ENCODE measurements at regions not wholly inside any gene's neighbourhood (a gene's known extent, or its start where the extent isn't known, plus 50 kb on each side); places are given as distances from the start of the nearest gene placed in this dataset.
"Not testable (repeated sequence)": the region's sequence is repeated elsewhere in the genome, so short reads cannot be mapped to it uniquely, and the experiment has no call there.

DNA sequence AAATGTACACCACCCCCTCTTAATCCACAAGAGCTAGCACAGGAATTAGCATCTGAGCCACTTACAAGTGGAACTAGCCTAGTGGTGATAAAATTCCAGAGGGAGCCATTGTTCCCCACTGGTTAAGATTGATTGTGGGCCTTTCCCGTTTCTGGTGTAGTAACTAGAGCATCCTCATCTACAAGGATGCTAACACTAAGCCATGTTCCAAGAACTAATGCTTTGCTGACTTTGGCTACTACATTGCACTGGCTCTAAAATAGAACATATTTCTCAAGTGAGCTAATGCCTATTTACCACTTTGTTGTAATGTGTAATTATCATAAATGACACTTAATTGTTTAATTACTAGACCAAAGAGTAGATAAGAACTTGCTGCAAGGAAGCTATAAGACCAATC, 143.7 kb downstream of the FZD1 start:
- no peak for DNase-seq

- DNase-seq, result no peak
Observed at GRCh38 chr7:91408388-91409154, 144.3 kb downstream of the FZD1 start.

DNA sequence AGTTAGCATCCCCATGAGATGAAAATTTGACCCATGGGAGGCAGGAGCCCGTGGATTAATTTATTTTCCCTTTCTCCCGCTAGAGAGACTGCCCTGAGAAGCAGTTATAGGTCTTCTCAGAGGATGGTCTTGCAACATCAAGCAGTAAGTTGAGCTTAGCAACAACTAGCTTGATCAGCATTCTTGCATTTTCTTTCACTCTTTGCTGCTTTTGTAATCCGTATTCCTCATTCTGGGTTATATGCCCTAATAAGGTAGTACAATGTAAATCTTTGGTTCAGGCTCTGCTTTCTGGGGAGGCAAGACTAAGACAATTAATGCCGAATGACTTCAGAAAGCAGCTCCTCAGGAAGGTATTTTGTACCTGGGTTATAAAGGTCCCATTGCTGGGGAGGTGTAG, 146.8 kb downstream of the FZD1 start:
- no peak for DNase-seq

DNA sequence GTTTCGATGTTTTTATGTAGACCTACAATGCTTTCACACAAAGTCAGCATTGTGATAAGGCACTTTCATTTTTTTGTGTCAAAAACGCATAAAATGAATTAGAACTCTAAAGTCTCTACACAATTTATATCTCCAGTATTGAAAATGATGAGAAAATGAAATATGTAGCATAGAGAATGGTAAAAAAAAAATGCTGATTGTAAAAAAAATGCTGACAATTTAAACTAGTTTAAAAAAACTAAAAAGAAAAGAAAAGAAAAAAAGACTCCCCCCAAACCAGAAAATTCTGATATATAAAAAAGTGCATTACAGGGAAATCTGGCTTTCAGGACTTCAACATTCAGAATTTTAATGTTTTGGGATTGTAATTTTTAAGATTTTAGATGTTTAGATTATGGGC, 148.1 kb downstream of the FZD1 start:
- DNase-seq, result no peak

GRCh38 chr7:91414734-91415133, 150.5 kb downstream of the FZD1 start:
- no peak for DNase-seq

- DNase-seq, result no peak
Observed at GRCh38 chr7:91416155-91416865, 152.1 kb downstream of the FZD1 start.

DNA sequence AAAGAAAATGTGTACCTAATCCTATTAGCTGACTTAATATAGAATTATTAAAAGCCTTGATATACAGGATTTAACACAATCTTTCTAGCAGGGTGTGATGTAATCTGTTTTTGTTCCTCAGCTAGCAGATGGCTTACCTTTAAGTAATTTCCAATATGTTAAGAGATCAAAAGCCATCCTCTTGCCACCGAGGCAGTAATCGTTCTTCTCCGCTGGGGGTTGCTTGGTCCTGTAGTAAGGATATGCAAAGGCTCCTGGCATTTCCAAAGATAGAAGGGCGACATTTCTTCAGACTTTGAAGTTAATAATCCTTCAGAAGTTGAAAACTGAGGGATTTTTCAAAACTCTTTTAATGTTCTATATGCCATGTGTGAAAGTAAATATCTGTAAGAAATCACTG, 156.4 kb downstream of the FZD1 start:
- DNase-seq, result no peak

GRCh38 chr7:91421018-91421417, 156.8 kb downstream of the FZD1 start:
- no peak for DNase-seq

GRCh38 chr7:91424371-91424770, 160.1 kb downstream of the FZD1 start:
- no peak for DNase-seq

DNA sequence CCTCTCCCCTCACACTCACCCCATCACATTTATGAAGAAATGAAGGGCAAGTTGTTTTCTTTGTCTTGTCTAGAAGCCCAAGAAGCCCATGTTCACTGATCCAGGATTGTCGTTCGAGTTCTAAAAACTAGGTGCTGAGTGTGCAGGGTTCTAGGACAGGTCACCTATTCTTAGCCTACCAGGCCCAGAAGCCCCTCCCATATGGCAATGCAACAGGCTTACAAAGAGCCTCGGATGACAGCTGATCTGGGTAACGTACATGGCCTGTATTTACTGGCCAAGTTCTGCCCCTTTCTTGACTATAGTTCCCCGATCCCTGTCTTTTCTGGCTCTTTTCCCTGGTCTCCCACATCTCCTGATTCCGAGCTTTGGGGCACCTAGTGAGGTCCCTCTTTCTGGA, 160.9 kb downstream of the FZD1 start:
- no peak for DNase-seq

- no peak for DNase-seq
Observed at GRCh38 chr7:91427051-91427450, 162.8 kb downstream of the FZD1 start.

- DNase-seq, result no peak
Observed at GRCh38 chr7:91431601-91432000, 167.4 kb downstream of the FZD1 start.

DNA sequence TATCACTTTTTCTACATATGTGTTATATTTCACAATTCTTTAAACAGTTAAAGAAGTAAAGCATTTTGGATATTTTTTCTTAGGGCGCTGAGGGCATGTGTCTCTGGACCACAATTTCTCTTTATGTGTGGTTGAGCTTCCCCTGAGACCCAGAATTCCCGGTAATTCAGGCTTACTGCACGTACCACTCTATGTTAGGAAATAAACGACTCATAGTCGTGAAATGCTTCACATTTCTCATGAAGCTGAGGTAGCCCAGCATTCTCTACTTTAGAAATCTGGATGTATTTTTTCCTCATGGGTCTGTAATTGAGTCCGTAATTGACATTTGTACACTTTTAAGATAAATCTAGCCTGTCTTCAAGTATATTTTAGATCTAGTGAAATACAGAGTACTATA, 170.6 kb downstream of the FZD1 start:
- no peak for DNase-seq

DNA sequence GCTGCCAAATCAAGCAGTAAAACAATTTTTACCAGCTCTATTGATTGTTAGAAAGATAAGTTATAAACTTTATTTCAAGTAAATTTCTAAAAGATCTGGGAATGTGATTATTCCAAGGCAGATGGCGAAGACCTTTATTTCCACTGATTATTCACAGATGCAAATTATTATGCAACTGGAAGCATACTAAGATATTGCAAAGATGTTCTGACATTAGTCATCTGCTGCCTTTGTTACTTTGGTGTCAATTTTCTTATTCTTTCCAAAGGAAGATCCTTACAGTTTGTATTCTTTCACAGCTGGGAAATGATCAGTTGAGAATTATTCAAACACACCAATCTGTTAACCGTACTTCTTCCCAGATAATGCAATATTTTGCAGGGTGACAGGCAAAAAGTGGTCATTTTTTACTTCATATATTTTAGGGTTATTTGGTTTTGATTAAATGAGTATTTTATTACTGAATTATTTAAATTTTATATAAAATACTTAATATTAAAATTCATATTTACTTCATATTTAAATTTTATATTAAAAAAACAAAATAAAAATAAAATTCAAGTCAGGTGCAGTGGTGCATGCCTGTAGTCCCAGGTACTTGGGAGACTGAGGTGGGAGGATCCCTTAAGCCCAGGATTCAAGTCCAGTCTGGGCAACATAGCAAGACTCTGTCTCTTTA, 171.3 kb downstream of the FZD1 start:
- no peak for DNase-seq

GRCh38 chr7:91436655-91437054, 172.4 kb downstream of the FZD1 start:
- no peak for DNase-seq

- DNase-seq, result not testable (repeated sequence)
Observed at GRCh38 chr7:91440198-91440597, 176.0 kb downstream of the FZD1 start.

DNA sequence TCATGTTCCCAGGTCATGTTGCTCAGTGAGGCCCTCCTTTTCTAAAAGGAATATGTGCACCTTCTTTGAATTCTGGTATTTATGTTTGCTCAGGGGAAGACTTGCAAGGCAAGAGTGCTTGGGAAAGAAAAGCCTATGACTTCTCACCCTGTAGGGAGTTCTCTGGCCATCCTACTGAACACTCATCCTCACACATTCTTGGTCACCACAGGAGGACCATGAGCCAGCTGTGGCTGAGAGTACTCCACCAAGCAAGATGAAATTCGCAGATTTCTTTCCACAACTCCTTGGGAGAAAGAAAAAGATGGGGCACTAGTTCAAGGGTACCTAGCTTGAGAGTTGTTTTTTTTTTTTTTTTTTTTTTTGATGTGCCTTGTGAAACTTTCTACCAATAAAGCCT, 179.6 kb downstream of the FZD1 start:
- DNase-seq, result no peak

DNA sequence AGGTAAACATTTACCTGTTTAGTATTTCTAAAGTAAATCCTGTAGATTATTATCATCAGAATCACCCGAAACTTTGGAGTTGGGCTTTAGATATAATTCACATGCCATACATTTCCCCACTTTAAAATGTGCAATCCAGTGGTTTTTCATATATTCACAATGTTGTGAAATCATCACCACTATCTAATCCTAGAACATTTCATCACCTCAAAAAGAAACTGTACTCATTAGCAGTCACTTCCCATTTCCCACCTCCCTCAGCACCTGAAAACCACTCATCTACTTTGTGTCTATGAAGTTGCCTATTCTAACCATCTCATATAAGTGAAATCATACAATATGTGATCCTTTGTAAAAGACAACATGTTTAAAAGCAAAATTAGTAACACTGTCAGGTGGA, 182.6 kb downstream of the FZD1 start:
- DNase-seq, result peak; percentile 29 to 30

DNA sequence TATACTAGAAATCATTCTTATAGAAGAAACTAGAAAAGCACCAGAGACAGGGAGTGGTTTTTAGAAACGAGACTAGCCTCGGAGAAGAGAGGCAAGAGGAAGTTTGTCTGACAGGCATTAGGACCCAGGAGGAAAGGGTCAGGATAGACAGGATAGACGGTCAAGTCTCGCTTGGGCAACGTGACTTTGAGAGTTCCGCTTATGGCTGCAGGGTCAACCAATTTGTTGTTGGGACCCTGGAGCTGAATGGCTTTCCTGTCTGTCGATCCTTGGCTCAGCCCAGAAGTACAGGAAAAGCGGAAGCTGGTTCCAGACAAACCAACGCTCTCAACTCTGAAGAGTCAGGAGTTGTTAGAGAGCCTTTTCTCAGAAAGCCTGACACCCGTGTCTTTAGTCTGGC, 191.2 kb downstream of the FZD1 start:
- no peak for DNase-seq

- DNase-seq, result no peak
Observed at GRCh38 chr7:91457208-91457607, 193.0 kb downstream of the FZD1 start.

DNA sequence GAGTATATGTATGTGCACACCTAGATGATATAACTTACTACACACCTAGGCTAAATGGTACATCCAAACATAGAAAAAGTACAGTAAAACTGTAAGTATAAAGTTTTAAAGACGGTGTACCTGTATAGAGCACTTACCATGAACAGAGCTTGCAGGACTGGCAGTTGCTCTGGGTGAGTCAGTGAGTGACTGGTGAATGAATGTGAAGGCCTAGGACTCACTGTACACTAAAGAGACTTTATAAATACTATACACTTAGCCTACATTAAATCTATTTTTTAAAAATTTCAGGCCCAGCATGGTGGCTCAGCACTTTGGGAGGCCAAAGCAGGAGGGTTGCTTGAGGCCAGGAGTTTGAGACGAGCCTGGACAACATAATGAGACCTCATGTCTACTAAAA, 195.3 kb downstream of the FZD1 start:
- no peak for DNase-seq

GRCh38 chr7:91462316-91462715, 198.1 kb downstream of the FZD1 start:
- no peak for DNase-seq

- DNase-seq, result no peak
Observed at GRCh38 chr7:91463330-91463729, 199.1 kb downstream of the FZD1 start.

DNA sequence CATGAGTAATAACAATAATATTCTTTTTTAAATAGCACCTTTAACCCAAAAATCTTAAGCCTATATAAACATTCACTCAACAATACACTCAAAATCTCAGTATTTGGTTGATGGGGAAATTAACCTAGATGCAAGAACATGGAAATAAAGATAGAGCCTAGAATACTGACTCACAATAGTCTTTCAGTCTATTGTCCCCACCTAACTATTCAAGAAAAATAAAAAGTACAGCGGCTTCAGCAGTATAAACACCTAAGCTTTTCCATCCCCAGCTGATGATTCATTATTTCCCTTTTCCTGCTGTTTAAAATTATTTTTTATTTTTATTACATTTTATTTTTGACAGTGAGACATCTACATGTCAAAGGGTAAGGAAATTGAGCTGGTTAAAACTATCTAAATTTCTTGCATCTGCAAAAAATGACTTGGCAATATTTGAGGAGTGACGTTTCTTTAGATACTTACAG, 201.4 kb downstream of the FZD1 start:
- no peak for DNase-seq

Data from AML-193 (cell line).